Choroid plexus epithelial cell (primary cell): ENCODE measurements at regions not wholly inside any gene's neighbourhood (a gene's known extent, or its start where the extent isn't known, plus 50 kb on each side); places are given as distances from the start of the nearest gene placed in this dataset.

ENCODE experiments used
- DNase-seq: peaks from one replicate; pipeline ENCODE4 v3.0.0-alpha.2; 2010; ENCODE audit warnings: low read depth
- H3K4me3 ChIP-seq: 2 replicates; pipeline ENCODE4 v1.5.1; 2011; ENCODE audit warnings: low read depth, mild to moderate bottlenecking, control low read depth, low read length, moderate library complexity
- TF ChIP-seq, protein P1 (sequence below): conservative IDR thresholded peaks from 2 replicates; pipeline ENCODE4 v1.5.1; 2011; ENCODE audit warnings: low read depth, mild to moderate bottlenecking, control low read depth, inconsistent platforms, low read length, moderate library complexity

DNA sequence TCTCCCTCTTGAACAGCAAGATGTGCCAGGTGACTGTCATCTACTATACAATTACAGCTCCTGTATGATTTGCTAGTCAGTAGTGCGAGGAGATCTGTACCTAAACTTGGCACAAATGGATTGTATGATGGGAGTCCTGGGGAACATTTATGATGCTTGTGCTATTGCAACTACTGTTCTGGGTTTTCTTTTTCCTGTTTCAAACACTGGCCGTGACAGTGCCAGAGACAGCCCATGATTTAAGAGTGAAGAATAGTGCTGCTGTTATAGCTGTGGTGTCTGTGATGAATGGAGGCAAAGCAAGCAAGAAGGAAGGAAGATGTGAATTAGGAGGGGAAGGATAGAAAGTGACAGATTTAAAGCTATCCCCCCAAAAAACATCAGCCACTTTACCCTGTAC is 1868.9 kb downstream of the PCDH7 start:
- H3K4me3 ChIP-seq: no peak overlapping the region
- no peak for DNase-seq
- TF ChIP-seq, protein P1, sequence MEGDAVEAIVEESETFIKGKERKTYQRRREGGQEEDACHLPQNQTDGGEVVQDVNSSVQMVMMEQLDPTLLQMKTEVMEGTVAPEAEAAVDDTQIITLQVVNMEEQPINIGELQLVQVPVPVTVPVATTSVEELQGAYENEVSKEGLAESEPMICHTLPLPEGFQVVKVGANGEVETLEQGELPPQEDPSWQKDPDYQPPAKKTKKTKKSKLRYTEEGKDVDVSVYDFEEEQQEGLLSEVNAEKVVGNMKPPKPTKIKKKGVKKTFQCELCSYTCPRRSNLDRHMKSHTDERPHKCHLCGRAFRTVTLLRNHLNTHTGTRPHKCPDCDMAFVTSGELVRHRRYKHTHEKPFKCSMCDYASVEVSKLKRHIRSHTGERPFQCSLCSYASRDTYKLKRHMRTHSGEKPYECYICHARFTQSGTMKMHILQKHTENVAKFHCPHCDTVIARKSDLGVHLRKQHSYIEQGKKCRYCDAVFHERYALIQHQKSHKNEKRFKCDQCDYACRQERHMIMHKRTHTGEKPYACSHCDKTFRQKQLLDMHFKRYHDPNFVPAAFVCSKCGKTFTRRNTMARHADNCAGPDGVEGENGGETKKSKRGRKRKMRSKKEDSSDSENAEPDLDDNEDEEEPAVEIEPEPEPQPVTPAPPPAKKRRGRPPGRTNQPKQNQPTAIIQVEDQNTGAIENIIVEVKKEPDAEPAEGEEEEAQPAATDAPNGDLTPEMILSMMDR: no peak

GRCh38 chr4:32589853-32590252 is 1869.7 kb downstream of the PCDH7 start:
- no peak overlapping the region for H3K4me3 ChIP-seq
- TF ChIP-seq, protein P1: no peak
- no peak for DNase-seq

DNA sequence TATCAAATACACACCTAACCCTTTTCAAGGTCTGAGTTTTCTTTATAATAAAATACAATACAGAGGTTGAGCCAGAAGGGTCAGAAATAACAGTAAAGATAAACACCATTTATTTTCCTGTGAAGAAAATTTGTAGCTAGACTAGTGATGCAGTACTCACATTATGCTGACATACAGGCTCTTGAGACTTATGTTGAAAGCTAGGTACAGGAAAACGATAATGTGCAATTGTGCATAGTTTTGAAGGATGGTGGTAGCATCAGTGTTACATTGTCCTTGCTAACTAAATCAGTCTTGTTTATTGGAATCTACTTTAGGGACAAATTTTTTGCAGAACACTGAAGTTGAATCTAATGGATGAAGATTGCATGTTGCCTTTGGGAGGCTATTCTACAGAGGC is 1877.2 kb downstream of the PCDH7 start:
- no peak for DNase-seq
- TF ChIP-seq, protein P1: no peak
- no peak overlapping the region for H3K4me3 ChIP-seq

DNA sequence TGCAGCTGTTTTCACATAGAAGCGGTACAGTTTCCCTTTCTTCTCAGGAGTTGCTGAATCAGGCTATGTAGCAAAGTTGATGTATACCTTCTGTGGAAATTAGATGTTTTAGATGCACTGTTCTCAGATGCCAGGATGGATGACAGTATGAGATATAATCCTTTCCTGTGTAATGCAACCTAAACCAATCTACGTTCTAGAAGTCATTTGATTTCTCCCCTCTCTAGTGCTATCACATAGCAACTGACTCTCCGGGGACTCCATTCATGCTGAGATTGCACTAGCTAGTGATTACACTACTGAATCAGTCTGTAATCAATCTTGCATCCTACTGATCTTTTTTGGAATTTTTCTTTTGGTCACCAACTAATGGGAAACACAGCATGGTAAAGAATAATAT is 1881.7 kb downstream of the PCDH7 start:
- TF ChIP-seq, protein P1: no peak
- no peak for DNase-seq
- H3K4me3 ChIP-seq: no peak overlapping the region

DNA sequence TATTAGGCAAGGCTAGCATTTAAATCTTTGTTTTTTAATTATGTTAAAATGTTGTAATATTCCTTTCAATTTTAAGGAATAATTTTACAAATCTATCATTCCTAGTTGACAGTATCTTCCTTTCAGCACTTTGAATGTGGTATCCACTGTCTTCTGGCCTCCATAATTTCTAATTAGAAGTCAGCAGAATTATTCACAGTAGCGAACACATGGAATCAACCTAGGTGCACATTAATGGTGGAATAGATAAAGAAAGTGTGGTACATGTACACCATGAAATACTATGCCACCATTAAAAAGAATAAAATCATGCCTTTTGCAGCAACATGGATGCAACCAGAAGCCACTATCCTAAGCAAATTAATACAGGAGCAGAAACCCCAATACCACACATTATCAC is 1887.8 kb downstream of the PCDH7 start:
- no peak overlapping the region for H3K4me3 ChIP-seq
- no peak for DNase-seq
- TF ChIP-seq, protein P1: no peak

DNA sequence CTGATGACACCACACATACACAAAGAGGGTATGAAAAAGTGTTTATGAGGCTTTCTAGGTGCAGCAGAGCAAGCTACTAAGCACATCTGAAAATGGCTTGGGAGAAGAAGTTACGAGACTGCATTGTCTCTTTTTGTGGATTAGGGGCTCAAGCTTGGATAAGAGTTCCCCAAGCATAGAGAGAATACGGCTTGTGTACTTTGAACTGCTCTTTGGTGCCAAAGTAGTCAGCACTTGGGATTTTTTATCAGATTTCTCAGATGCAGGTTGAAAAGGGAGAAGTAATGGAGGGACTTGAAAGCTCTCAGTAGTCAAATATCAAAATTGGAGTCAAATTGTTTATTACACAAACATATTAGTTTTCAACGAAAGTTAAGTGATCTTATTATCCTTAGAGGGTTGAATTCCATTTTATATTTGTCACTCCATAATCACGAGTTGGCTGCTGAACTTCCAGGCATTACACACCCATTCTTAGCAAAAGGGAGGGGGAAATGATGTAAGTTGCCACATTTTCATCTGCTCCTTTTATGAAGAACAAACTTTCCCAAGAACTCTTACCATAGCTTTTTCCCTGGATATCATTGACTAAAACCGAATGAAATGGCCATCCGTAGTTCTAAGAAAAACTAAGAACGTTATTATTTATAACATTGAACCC is 1904.9 kb downstream of the PCDH7 start:
- TF ChIP-seq, protein P1: no peak
- peak; percentile 22 for DNase-seq
- H3K4me3 ChIP-seq: no peak overlapping the region

DNA sequence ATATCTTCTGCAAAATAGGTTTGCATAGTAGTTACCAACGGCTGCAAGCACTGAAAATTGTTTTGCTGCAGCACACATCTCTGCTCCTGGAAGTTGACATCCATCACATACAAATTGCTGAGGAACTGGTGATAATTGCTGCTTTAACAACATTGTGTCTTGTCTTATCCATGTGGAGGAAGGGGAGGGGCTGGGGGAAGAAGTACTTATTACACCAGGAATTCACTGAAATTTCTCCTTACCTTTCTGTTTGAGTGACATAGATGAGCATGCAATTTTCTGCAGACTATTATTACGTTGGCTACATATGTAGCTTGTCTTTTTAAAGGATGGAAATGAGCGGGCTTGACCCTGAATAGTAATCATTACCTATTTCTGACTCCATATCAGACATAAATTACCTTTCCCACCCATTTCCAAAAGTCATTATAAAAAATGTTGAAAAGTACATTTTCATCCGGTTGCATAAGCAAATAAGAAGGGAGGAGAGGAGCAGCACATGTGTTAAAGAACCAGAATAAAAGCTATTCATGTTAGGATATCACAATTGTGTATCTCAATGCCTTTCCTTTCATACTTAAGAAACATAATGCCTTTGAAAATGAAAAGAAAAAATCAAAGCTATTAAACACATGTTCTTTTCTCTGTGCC is 1905.6 kb downstream of the PCDH7 start:
- no peak for DNase-seq
- TF ChIP-seq, protein P1: no peak
- no peak overlapping the region for H3K4me3 ChIP-seq
